KOPT-K1 (cell line): ENCODE measurements at regions not wholly inside any gene's neighbourhood (a gene's known extent, or its start where the extent isn't known, plus 50 kb on each side); places are given as distances from the start of the nearest gene placed in this dataset.

Experiments
- H3K27ac ChIP-seq: fragments of 200-600 bp; sonication (generic); 2 replicates; pipeline ENCODE4 v1.5.1; 2016; ENCODE audit warnings: antibody characterized with exemption, mild to moderate bottlenecking, low read depth, low read length; ENCODE audit not compliant: poor library complexity, severe bottlenecking
- H3K36me3 ChIP-seq: fragments of 200-600 bp; sonication (generic); 2 replicates; pipeline ENCODE4 v1.5.1; 2017; ENCODE audit warnings: antibody characterized with exemption, mild to moderate bottlenecking, low read length, moderate library complexity; ENCODE audit not compliant: insufficient read depth
- H3K9me3 ChIP-seq: fragments of 200-600 bp; sonication (generic); 2 replicates; pipeline ENCODE4 v1.5.1; 2017; ENCODE audit warnings: antibody characterized with exemption, low read length, mild to moderate bottlenecking; ENCODE audit not compliant: insufficient read depth, poor library complexity, severe bottlenecking

GRCh38 chr1:218750216-218750970 is 405.3 kb downstream of the TGFB2 start:
- H3K9me3 ChIP-seq, result no peaks in the 10 kb centered on the region
- no peaks in the 10 kb centered on the region for H3K36me3 ChIP-seq
- no peak overlapping the region for H3K27ac ChIP-seq

DNA sequence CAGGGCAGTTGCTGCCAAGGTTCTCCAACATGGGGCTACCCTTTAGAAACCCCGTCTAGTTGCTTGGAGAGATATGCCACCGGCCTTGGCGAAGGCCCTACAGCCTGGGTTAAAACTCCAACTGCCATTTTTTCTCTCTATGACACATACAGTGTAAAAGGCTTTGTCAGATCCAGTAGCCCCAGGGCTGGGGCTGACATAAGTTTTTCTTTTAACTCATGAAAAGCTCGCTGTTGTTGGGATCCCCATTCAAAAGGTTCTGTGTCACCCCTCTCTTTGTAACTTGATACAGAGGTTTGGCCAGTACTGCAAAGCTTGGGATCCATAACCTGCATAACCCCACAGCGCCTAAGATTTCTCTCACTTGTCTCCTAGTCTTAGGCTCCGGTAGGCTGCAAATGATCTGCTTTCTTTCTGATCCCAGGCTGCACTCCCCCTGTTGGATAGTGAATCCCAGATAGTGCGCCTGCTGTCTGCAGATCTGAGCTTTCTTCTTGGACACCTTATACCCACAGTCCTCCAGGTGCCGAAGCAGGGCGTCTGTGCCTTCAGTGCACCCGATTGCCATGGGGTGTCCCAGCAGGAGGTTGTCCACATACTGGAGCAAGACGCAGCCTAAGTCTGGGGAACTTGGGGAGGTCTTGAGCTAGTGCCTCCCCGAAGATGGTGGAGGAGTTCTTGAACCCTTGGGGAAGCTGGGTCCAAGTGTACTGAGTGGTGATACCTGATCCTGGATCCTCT is 406.2 kb downstream of the TGFB2 start:
- Histone ChIP-seq H3K9me3 (no peaks in the 10 kb centered on the region), H3K36me3 (no peaks in the 10 kb centered on the region), H3K27ac (no peak overlapping the region)

DNA sequence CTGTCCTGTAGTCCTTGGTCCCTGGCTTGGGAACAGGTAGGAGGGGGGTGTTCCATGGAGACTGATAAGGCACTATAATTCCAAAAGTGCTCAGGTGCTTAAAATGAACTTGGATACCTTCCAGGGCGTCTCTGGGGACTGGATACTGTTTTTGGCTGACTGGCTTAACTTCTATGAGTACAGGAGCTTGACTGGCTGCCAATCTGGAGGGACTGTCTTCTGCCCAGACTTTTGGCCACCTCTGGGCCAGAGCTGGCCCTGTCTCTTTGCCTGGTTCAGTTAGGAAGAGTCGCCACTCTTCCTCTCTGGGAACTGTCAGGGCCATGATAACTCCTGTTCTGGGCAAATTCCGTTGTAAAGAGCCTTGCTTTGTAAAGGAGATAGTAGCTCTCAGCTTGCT is 407.0 kb downstream of the TGFB2 start:
- H3K9me3 ChIP-seq, result no peaks in the 10 kb centered on the region
- no peak overlapping the region for H3K27ac ChIP-seq
- H3K36me3 ChIP-seq, result no peaks in the 10 kb centered on the region

- H3K9me3 ChIP-seq, result no peaks in the 10 kb centered on the region
- no peaks in the 10 kb centered on the region for H3K36me3 ChIP-seq
- H3K27ac ChIP-seq, result no peak overlapping the region
Observed at GRCh38 chr1:218754477-218754876, 409.3 kb downstream of the TGFB2 start.

DNA sequence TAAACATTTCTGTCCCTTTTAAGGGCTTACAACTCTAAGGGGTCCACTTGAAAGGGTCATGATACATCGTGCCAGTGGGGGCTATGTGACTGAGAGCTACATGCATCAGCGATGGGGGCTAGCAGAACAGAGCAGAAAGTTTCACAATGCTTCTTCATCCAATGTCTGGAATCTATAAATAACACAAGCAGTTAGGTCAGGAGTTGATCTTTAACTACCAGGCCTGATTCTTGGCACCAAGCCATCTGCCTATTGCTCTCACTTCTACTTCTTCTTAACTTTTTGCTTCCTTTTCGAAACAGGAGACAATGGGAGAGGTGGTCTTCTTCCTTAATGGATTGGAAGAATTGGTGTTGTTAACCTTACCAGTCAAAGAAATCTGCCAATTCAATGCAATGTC is 410.0 kb downstream of the TGFB2 start:
- Histone ChIP-seq H3K27ac (no peak overlapping the region), H3K9me3 (no peaks in the 10 kb centered on the region), H3K36me3 (no peaks in the 10 kb centered on the region)

GRCh38 chr1:218759795-218760194 is 413.9 kb upstream of the LYPLAL1 start:
- H3K36me3 ChIP-seq, result no peaks in the 10 kb centered on the region
- H3K27ac ChIP-seq, result no peak overlapping the region
- H3K9me3 ChIP-seq, result no peaks in the 10 kb centered on the region

- H3K36me3 ChIP-seq, result no peaks in the 10 kb centered on the region
Observed at GRCh38 chr1:218760601-218761570, 412.8 kb upstream of the LYPLAL1 start.

GRCh38 chr1:218763538-218763937 is 410.1 kb upstream of the LYPLAL1 start:
- Histone ChIP-seq H3K36me3 (no peaks in the 10 kb centered on the region), H3K9me3 (no peaks in the 10 kb centered on the region), H3K27ac (no peak overlapping the region)

More at GRCh38 chr1:218760601-218761570, 412.8 kb upstream of the LYPLAL1 start:
- Histone ChIP-seq H3K9me3 (no peaks in the 10 kb centered on the region), H3K27ac (no peak overlapping the region)

DNA sequence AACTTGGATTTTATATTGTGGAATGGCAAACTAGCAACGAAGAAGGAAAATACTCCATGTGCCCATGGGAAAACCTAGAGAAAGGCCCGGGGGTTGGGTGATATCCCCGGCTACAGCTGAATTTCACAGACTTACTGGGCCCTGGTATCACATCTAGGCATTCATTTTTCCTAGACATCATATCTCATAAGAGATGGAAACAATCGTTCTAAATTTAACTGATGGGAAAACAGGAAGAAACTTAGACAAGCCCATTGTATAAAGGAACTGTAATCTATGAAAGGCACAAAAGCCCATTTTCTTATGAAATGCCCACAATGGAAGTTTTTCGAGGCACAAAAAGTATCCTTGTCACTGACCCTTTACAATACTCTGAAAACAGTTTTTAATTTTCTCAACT is 407.9 kb upstream of the LYPLAL1 start:
- Histone ChIP-seq H3K36me3 (no peaks in the 10 kb centered on the region), H3K27ac (no peak overlapping the region), H3K9me3 (no peaks in the 10 kb centered on the region)

- H3K27ac ChIP-seq, result no peak overlapping the region
- no peaks in the 10 kb centered on the region for H3K9me3 ChIP-seq
- H3K36me3 ChIP-seq, result no peaks in the 10 kb centered on the region
Observed at GRCh38 chr1:218771931-218772330, 401.7 kb upstream of the LYPLAL1 start.

- Histone ChIP-seq H3K27ac (no peak overlapping the region), H3K9me3 (no peaks in the 10 kb centered on the region), H3K36me3 (no peaks in the 10 kb centered on the region)
Observed at GRCh38 chr1:218772575-218772974, 401.1 kb upstream of the LYPLAL1 start.

- Histone ChIP-seq H3K27ac (no peak overlapping the region), H3K36me3 (no peaks in the 10 kb centered on the region)
Observed at GRCh38 chr1:218775501-218776021, 398.1 kb upstream of the LYPLAL1 start.

DNA sequence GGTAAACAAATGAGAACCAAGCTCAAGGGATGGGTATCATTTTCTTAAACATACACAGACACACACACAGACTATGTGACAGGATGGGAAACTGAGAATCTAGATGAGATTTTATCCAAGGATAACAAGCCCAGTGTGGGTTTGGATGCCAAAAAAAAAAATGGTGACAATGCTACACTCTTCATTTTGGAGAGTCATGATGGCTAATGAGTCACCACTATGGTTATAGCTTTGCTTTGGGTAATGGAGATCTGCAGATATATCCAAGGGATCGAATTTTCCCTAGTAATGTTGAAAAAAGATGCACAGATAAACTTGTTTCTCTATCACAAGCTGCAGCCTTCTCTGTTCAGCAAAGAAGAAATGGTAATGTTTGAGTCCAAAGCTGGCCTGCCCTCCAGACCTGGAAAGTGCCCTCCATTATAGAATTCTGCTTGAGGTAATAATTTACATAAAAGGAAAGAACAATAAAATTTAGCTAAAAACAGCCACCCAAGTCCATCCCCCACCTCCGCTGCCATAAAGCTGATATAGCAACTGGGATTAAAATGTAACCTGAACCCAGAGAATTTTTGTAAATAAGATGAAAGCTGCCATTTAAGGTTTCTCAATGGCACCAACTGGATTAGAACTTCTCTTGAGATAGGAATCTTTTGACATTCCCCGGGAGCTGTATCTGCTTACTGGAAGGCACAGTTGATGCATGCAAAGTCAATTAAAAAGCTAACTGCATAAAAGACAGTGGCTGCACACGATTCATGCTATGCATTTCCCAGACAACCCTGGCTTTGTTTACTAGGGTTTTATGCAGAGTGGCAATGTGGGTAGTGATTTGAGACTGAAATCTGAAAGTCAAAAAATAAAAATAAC is 395.2 kb upstream of the LYPLAL1 start:
- Histone ChIP-seq H3K36me3 (no peaks in the 10 kb centered on the region), H3K9me3 (no peaks in the 10 kb centered on the region), H3K27ac (no peak overlapping the region)

More at GRCh38 chr1:218775501-218776021, 398.1 kb upstream of the LYPLAL1 start:
- H3K9me3 ChIP-seq, result no peaks in the 10 kb centered on the region
